GM12891 (cell line): ENCODE measurements at regions not wholly inside any gene's neighbourhood (a gene's known extent, or its start where the extent isn't known, plus 50 kb on each side); places are given as distances from the start of the nearest gene placed in this dataset.

Experiments used
- DNase-seq: peaks from one replicate; pipeline ENCODE4 v3.0.0; 2011; ENCODE audit warnings: low spot score; ENCODE audit not compliant: insufficient read length
- FAIRE-seq: peaks from 2 replicates; lab custom pipeline; 2011; peaks lifted over from hg19 to GRCh38; lab: Jason Lieb, UNC
- PAX5 ChIP-seq: IDR thresholded peaks from 2 replicates; pipeline ENCODE4 v1.6.1; 2011; ENCODE audit warnings: low read length, moderate library complexity, mild to moderate bottlenecking; ENCODE audit not compliant: insufficient read depth, severe bottlenecking
- POLR2A ChIP-seq: IDR thresholded peaks from 2 replicates; pipeline ENCODE4 v1.6.1; 2011; ENCODE audit warnings: low read depth, low read length, control low read depth
- POLR2AphosphoS5 ChIP-seq: IDR thresholded peaks from 2 replicates; pipeline ENCODE4 v1.6.1; 2011; ENCODE audit warnings: low read depth, low read length, control low read depth
- POU2F2 ChIP-seq: IDR thresholded peaks from 2 replicates; pipeline ENCODE4 v1.6.1; 2011; ENCODE audit warnings: low read depth, mild to moderate bottlenecking, control low read depth, low read length, moderate library complexity
- SPI1 ChIP-seq: IDR thresholded peaks from 2 replicates; pipeline ENCODE4 v1.6.1; 2011; ENCODE audit warnings: low read depth, low read length, control low read depth
- TAF1 ChIP-seq: IDR thresholded peaks from 2 replicates; pipeline ENCODE4 v1.6.1; 2011; ENCODE audit warnings: low read depth, low read length, control low read depth

GRCh38 chr7:36013246-36014014 is 139.6 kb upstream of the EEPD1 start:
- TF ChIP-seq POLR2AphosphoS5 (no peak), POU2F2 (no peak), TAF1 (no peak), POLR2A (no peak), SPI1 (no peak), PAX5 (no peak)
- no peak for DNase-seq
- FAIRE-seq, result no peak

DNA sequence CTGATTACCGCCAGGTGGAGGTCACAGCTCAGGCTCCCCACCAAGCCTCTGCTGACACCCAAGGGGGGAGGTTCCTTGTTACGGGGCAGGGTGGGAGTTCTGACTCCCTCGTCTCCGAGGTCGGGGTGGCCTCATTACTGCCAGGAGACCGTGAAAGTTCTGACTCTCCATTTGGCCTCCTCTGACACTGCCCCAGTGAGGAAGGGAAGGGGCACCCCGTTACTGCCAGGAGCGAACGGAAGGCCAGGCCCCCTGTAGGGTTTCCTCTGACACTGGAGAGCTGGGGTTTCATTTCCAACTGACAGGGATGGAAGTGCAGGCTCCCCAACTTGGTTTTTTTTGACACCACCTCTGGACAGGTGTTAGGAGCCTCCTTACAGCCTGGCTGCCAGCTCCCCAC is 138.1 kb upstream of the EEPD1 start:
- DNase-seq, result no peak
- no peak for TF ChIP-seq TAF1
- no peak for TF ChIP-seq POU2F2
- TF ChIP-seq PAX5, result no peak
- no peak for TF ChIP-seq SPI1
- no peak for TF ChIP-seq POLR2AphosphoS5
- TF ChIP-seq POLR2A, result no peak
- no peak for FAIRE-seq

DNA sequence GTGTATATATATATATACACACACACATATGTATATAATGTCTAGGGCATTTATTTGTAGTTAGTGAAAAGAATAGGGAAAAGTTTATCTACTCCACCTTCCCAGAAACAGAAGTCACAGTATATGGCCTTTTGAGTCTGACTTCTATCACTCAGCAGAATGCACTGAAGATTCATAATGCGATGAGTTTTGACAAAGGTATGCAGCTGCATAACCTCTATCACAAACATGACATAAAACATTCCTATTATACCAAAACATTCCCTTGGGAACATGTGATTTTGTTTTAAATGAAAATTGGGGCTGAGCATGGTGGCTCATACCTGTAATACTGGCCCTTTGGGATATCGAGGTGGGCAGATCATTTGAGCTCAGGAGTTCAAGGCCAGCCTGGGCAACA is 137.3 kb upstream of the EEPD1 start:
- DNase-seq (no peak), FAIRE-seq (no peak)
- TF ChIP-seq POLR2AphosphoS5 (no peak), PAX5 (no peak), POU2F2 (no peak), SPI1 (no peak), POLR2A (no peak), TAF1 (no peak)

DNA sequence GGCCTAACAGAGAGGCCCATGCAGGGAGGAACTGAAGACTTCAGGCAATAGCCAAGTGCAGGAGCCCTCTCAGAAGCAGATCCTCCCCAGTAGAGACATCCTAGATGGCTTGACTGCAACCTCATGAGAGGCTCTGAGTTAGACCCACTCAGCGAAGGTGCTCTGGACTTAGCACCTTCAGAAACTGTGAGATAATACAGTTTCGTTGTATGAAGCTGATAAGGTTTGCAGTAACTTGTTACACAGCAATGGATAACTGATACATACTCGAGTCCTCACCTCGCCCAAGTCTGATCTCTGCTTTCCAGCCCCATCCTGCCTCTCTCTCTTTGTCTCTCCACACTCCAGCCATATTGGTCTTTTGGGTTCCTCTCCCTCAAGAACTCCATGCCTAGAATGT is 136.4 kb upstream of the EEPD1 start:
- DNase-seq (no peak), FAIRE-seq (no peak)
- TF ChIP-seq TAF1, result no peak

- FAIRE-seq (no peak), DNase-seq (no peak)
- TF ChIP-seq POLR2A, result no peak
- TF ChIP-seq POLR2AphosphoS5, result no peak
- no peak for TF ChIP-seq TAF1
- TF ChIP-seq POU2F2, result no peak
- no peak for TF ChIP-seq SPI1
- no peak for TF ChIP-seq PAX5
Measured at GRCh38 chr7:36017111-36017510, 135.9 kb upstream of the EEPD1 start.

- FAIRE-seq (no peak), DNase-seq (no peak)
- TF ChIP-seq POU2F2 (no peak), POLR2AphosphoS5 (no peak), TAF1 (no peak), SPI1 (no peak), PAX5 (no peak)
Measured at GRCh38 chr7:36018816-36019484, 134.1 kb upstream of the EEPD1 start.

DNA sequence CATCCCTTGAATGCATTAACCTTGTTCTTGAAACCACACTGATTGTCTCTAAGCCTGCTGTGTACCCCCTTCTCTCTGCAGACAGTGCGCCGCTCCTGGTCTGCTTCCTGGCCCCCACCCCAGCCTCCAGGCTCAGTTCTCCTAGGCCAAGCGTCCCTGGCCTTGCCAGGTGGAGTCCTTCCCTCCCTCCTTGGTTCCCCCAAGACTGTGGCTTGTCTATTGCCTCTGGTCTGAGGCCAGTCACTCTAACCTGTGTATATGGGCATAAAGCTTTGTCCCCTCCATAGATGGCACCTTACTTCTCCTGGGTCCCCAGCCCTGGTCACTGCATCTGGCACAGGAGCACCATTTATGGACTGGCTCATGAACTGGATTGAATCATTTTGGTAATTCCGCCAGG is 133.5 kb upstream of the EEPD1 start:
- FAIRE-seq (no peak), DNase-seq (no peak)
- no peak for TF ChIP-seq TAF1
- no peak for TF ChIP-seq PAX5
- no peak for TF ChIP-seq POLR2AphosphoS5
- no peak for TF ChIP-seq POLR2A
- no peak for TF ChIP-seq POU2F2
- no peak for TF ChIP-seq SPI1

- no peak for TF ChIP-seq POLR2AphosphoS5
- no peak for TF ChIP-seq TAF1
- TF ChIP-seq POLR2A, result no peak
- TF ChIP-seq PAX5, result no peak
- TF ChIP-seq POU2F2, result no peak
- no peak for TF ChIP-seq SPI1
- DNase-seq (no peak), FAIRE-seq (no peak)
Measured at GRCh38 chr7:36019980-36020379, 133.1 kb upstream of the EEPD1 start.

DNA sequence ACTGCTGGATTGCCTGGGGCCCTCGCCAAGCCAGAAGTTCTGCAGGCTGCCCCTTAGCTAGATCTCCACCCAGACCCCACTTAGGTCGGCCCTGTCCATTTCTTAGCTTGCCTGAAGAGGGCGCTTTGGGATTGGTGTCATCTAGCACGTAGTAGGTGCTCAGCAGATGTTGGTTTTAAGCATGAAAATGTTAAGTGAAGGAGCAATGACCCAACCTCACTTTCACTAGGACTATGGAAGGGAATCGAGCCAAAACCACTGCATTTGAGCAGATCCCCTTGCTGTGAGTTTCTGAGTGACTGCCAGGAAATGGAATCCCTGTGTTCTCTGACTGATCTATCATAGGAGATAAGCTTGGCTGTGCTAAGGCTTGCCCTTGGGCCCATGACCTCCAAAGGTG is 131.7 kb upstream of the EEPD1 start:
- FAIRE-seq (no peak), DNase-seq (no peak)
- no peak for TF ChIP-seq POLR2A
- TF ChIP-seq SPI1, result no peak
- no peak for TF ChIP-seq PAX5
- TF ChIP-seq TAF1, result no peak
- no peak for TF ChIP-seq POU2F2
- no peak for TF ChIP-seq POLR2AphosphoS5

DNA sequence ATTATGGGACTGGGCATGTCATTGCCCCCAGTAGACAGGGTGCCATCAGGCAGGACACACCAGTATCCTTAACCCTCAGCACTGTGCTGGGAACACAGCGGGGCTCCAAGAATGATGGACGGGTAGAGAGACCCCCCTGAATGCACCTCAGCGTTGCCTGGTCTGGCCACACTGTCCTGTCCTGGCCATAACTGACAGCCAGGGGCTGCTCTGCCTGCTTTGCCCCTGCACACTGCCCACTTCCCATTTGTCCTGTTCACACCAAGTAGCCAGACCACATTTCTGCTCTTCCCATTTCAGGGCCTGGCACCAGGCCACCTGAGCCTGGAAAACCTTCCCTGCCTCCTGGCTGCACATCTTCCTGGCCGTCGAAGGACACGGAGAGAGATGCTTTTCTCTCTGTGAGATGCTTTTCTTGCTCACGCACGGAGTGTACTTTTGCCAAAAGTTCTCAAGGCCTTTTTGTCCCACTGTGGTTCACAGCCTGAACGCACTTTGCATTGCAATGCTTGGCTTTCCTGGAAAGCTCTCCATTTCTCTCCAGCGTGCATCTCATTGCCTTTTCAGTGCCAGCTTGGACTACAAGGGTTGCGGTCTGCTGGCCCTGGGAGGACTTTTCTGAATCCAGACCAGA is 131.0 kb upstream of the EEPD1 start:
- no peak for DNase-seq
- TF ChIP-seq POLR2AphosphoS5 (no peak), POLR2A (no peak), PAX5 (no peak), POU2F2 (no peak)
- FAIRE-seq, result no peak
